ENCODE measurements at regions not wholly inside any gene's neighbourhood (a gene's known extent, or its start where the extent isn't known, plus 50 kb on each side); places are given as distances from the start of the nearest gene placed in this dataset.

- no peak for TF ChIP-seq CTCF (IDR thresholded peaks at IDR 0.05; ENCODE audit: low read depth, low read length)
- DNase-seq (ENCODE audit: extremely low read depth, low read depth), result no peak
These were observed 151.4 kb downstream of the CHRM3 start for GRCh38 chr1:239537795-239538194.

- no peak for TF ChIP-seq CTCF (IDR thresholded peaks at IDR 0.05; ENCODE audit: low read depth, low read length)
- no peak for DNase-seq (ENCODE audit: extremely low read depth, low read depth)
These were observed 152.0 kb downstream of the CHRM3 start for GRCh38 chr1:239538239-239538988.

- DNase-seq (ENCODE audit: extremely low read depth, low read depth), result no peak
- TF ChIP-seq CTCF (IDR thresholded peaks at IDR 0.05; ENCODE audit: low read depth, low read length), result no peak
These were observed 152.7 kb downstream of the CHRM3 start for GRCh38 chr1:239539051-239539450.

- DNase-seq (ENCODE audit: extremely low read depth, low read depth), result no peak
- TF ChIP-seq CTCF (IDR thresholded peaks at IDR 0.05; ENCODE audit: low read depth, low read length), result no peak
These were observed 153.4 kb downstream of the CHRM3 start for GRCh38 chr1:239539812-239540211.

- TF ChIP-seq CTCF (IDR thresholded peaks at IDR 0.05; ENCODE audit: low read depth, low read length), result no peak
- no peak for DNase-seq (ENCODE audit: extremely low read depth, low read depth)
These were observed 157.5 kb downstream of the CHRM3 start for GRCh38 chr1:239543873-239544272.

GRCh38 chr1:239545466-239545865 lies 159.1 kb downstream of the CHRM3 start:
- DNase-seq (ENCODE audit: extremely low read depth, low read depth), result no peak
- TF ChIP-seq CTCF (IDR thresholded peaks at IDR 0.05; ENCODE audit: low read depth, low read length), result no peak

GRCh38 chr1:239547987-239548386 lies 161.6 kb downstream of the CHRM3 start:
- DNase-seq (ENCODE audit: extremely low read depth, low read depth), result no peak
- no peak for TF ChIP-seq CTCF (IDR thresholded peaks at IDR 0.05; ENCODE audit: low read depth, low read length)

Measured in AG09319 (cell line).